GM18511 (cell line): ENCODE measurements at regions not wholly inside any gene's neighbourhood (a gene's known extent, or its start where the extent isn't known, plus 50 kb on each side); places are given as distances from the start of the nearest gene placed in this dataset.

Source experiments
- ATAC-seq: cut with Tn5 transposase; IDR thresholded peaks from one replicate; pipeline ENCODE4 v1.9.1; 2021; ENCODE audit warnings: mild to moderate bottlenecking, moderate library complexity; ENCODE audit not compliant: unreplicated experiment

DNA sequence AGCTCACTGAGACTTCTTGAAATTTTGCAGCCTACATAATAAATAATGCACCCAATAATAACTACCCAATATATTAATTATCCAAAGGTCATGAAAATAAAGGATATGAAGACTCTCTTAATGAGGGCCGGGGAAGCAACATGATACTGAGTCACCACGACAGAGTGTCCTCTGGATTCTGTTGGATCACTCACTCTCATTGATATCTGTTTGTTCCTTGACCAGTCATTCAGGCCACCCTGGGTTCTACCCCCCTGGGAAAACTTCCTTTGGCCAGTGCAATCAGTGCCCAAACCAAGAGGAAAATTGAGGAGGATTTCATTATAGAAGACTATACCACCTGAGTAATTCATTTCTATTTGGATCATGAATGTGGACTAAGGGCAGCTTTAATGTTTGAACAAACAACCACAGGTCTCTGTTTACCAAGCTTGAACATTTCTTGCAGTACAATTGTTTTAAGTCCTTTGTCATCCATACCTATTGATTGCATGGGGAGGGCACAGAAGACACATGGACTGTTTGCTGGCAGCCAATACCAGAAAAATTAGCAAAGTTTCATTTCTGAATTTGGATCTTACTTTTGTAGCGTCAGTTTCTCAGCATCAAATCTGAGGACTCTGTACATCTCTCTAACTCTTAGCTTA, 137.2 kb upstream of the FGGY start:
- ATAC-seq, result no peak

DNA sequence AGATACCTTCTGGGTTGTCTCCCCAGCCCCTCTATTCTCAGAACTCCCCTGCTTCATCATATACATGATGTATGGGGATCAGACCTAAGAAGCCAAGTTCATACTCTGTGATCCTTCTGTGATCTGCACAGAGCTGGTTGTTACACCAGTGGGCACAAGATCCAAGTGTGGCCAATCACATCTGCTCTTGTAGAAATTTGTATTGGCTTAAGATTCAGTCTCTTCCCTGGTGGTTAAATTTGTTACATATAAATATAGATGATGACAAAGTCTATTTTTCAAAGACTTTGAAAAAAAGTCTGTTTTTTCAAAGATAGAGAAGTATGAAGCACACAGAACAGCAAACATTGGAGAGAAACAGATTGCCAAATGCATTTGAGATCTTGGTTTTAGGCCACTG, 135.8 kb upstream of the FGGY start:
- no peak for ATAC-seq

DNA sequence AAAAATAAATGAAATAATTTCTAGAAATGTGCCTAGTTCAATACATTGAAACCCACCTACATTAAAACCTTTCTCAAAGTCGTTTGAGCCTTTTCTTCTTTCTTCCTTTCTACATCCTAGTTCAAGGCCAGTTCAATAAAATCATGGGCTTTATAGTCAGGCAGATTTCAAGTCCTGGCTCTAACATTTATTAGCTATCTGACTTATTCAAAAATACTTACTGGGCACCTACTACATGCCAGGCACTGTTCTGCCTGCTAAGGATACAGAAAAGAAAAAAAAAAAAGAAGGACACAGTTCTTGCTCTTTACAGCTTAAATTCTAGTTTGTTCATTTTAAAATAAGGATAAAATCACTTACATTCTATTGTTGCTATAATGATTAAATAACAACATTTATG, 134.2 kb upstream of the FGGY start:
- ATAC-seq, result no peak

DNA sequence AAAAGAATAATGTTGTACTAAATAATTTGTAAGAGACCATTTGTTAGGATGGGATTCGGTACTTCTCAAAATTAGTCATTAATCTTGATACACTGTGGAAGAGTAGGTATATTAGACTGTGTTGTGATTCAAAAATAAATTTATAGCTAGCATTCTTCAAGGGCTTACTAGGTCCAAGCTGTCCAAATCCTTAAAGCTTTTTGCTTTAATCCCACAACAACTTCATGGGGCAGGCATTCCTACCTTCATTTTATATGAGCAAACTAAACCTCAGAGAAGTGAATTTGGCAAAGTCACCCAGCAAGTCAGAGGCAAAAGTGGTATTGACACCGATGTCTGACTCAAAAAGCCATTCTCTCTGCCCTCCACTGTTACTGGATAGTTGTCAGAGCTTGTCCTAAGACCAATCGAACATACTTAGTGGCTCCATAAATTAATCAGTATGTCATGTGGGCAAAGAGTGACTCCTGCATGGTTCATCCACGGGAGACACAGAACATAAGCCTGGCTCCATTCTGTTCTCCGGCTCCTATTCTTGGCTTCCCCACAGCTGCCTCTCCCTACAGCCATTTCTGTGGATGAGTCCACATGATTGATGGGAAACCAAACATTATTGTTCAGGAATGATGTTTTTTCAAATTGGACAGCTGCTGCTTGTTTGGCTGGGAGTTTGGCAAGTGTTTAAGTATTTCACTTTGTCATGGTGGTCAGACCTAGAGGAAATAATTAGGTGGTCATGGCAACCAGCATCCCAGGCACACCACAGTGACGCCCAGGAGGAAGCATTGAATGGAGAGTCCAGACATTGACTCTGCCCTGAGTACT, 133.4 kb upstream of the FGGY start:
- ATAC-seq, result no peak

DNA sequence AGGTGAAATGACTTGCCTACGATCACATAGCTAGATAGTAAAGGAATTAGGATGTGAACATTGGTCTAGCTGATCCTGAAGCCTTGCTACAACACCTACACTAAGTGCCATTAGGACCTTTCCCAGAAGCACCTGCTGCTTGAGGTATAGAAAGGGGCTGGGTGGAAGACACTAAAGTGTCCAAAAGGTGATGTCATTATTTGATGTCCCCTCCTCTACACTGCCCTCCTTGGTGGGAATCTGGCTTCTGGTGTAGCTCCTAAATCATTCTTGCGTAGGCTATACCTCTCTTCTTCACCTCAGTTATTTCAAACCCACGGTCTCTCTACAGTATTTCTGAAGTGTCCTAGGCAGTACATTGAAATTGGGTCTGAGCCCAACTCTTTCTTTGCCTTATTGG, 132.5 kb upstream of the FGGY start:
- ATAC-seq, result no peak

DNA sequence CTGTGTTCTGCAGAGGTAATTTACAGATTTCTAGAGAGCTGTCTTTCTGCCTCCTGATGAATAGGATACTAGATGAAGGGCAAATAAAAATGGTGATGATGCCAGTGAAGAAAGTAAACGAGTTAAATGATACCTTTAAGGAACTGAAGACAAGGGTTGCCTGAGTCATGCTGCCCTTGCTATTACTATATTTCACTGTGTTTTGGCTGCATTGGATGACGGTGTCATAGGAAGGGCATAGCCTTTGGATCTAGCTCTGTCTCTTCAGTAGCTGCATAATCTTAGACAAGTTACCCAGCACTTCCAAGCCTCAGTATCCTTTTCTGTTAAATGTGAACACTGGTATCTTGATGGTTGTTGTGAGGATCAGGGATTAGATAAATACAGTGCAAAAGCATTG, 131.5 kb upstream of the FGGY start:
- ATAC-seq, result no peak

DNA sequence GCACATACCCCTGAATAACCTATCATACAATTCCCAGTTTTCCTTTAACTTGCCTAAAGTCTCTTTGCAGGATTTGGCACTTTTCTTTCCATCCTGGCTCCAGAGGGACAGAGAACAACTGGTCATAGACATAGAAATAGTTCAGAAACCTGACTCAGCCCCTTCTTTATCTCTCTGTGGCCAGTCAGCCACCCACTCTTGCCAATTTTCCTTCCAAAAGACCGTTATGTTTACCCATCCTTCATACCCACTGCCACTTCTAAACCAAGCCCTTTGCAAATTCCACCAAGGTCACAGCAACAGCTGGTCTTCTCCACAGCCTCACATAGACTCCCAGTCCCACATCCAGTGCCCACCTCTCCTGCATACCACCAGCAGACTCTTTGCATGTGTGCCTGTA, 127.2 kb upstream of the FGGY start:
- ATAC-seq, result no peak

DNA sequence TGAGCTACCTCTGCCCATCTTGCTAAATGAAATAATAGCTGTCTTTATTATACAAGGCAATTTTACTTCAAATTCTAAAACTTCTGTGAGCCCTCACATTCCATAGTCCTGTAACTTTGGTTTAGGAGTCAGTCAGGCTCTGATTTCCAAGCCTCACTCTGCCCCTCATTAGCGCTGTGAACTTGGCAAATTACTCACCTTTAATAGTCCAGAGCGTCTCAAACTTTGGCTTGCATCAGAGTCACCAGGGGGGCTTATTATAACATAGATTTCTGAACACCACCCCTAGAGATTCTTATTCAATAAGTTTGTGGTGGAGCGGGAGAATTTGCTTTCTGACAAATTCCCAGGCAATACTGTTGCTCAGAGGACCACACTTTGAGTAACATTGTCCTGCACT, 126.2 kb upstream of the FGGY start:
- ATAC-seq, result no peak

DNA sequence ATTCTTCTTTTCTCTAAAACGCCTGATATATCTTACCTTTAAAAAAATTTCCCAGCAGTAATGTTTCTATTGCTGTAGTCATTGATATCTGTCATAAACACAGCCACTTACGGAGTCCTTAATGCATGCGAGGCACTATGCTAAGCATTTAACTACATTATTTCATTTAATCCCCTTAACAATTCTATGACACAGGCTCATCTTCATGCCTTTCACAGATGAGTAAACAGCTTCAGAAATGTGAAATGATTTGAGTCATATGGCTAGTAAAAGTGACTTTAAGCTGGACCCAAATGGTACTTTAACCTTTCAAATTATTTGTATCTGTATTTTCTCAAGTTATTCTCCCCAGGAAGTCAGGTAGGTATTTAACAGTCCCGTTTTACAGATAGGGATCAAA, 125.1 kb upstream of the FGGY start:
- ATAC-seq, result no peak

DNA sequence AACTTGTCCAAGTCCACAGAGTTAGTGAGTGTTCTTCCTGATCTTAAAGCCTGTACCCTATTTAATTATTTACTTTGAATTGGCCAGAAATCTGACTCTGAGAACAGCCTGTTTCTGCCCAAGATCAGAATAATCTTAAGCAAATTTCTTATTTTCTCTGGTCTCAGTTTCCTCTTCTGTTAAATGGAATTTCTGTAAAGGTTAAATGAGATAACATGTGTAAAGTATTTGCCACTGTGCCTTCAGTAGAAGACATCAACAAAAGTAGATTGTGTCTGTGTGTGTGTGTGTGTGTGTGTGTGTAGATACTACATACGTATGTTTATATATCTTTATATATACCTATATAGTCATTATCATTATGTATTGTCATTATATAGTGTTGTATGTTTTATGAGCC, 124.2 kb upstream of the FGGY start:
- no peak for ATAC-seq

DNA sequence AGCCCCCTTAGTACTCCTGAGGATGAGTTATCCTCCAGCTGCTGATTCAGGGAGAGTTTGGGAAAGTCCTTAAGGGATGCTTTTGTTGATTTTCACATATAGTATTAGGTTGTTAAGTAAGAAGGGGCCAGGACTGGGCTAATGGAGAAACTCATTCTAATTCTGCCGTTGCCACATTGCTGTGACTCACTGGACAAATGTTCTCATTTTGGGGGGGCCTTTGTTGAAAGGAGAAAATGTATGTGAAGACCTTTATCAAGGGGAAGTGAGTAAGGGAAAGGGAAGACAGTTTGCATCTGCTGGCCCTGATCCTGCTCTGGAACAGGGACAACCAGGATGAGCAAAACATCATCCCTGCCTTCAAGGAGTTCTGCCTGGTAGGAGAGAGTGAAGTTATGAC, 123.2 kb upstream of the FGGY start:
- ATAC-seq, result no peak

DNA sequence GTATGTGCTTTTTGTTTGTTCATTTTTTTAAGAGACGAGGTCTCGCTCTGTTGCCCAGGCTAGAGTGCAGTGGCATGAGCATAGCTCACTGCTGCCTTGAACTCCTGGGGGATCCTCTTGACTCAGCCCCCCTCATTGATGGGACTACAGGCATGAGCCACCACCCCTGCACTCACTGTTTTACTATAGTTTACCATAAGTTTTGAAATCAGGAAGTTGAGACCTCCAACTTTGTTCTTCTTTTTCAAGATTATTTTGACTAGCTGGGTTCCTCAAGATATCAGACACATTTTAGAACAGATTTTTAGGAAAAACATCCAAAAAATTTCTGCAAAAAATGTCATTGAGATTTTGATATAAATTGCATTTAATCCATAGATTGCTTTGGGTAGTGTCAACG, 120.4 kb upstream of the FGGY start:
- no peak for ATAC-seq

DNA sequence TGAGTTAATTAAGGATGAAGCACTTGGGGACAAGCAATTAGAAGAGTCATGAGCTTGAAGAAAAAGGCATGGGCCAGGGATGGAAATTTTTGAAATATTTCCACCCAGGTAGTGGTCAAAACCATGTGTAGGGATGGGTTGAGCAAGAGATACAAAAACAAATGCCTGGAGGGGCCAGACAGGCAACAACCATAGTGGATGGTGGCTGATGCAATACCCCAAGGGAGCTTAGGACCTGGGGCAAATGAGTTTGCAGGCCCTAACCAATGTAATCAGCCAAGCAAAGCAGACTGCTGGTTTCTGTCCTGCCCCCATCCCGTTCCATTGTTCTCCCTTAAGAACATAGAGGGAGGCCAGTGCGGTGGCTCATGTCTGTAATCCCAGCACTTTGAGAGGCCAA, 119.1 kb upstream of the FGGY start:
- ATAC-seq, result no peak

DNA sequence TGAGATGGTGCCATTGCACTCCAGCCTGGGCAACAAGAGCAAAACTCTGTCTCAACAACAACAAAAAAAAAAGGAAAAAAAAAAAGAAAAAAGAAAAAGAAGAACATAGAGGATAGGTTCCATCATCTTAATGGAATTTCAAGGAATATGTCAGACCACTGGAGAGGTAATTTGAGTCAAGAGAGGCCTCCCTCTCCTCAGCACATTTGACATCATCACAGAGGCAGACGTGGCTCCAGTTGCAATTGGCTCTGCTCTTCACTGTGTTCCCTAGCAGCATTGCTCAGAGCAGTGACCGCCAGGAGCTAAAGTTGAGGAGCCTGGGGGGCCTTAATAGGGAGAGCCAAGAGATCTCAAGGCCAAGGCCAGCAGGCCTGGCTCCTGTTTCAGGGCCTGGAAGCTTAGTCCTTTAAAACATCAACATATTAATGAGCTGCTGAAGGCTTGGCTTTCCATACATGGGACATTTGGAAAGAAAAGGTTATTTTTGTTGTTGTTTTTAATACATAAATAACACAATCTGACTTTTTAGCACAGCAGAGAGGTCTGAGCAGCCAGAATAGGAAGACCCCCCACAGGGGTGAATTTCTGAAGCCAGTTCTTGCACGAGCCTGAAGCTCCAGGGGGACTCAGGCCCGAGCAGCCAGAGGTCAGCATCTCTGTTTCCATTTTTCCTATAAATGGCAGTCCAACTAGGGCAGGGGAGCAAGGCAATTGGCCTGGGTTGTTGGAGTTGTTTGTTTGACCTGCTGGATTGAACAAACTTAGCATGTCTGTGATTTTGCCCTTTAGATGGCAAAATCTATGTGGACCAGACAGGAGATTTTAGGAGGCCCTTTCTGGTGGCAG, 118.3 kb upstream of the FGGY start:
- ATAC-seq, result no peak

DNA sequence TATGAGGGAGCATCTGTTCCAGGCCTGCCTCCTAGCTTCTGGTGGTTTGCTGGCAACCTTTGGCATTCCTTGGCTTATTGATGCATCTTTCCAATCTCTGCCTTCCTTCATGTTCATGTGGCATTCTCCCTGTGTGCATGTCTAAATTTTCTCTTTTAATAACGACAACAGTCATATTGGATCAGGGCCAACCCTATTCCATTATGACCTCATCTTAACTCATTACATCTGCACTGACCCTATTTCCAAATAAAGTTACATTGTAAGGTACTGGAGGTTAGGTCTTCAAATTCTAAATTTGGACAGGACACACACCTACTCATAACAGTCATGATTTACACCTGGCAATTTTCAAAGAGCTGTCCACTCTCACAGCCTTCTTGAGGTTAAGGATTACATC, 117.2 kb upstream of the FGGY start:
- ATAC-seq, result no peak

DNA sequence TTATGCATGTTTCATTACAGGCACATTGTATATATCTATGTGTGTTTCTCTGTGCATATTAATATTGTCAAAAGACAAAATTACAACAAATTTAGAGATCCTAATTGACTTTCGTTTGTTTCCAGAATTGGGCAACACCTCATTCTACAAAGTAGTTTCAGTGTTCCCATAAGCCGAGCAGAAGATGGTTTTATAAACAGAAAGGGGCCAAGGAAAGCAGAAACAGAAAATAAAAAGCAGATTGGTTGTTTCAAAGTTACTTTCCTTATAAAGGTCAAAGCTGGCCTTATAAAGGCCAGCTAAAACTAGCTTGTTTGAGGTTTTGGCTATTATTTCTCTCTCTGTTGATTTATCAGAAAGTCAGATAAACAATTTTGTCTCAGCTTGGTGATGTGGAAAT, 116.2 kb upstream of the FGGY start:
- ATAC-seq, result no peak

DNA sequence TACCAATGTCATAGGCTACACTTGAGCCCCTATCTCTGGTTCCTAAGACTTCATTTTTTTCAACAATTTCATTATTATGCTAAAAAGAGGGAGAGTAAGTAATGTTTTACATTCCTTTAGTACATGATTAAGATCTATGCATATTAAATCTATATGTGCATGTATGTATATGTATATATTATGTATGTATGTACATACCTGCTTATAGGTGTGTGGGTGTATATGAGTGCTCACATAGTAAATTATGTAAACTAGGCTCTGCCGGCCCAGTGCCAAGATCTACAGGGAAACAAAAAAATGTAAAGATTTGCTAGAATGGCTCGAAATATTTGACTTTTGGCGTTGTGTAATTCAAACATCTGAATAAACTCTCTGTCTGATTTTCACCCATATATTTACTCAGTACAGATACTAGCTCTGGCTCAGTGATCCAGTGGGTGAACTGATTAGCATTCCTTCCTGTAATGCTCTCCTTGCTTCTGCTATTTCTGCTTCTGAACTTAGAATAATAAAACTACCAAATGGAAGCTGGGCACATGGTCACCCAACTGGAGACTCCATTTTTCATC, 113.1 kb upstream of the FGGY start:
- ATAC-seq, result no peak

DNA sequence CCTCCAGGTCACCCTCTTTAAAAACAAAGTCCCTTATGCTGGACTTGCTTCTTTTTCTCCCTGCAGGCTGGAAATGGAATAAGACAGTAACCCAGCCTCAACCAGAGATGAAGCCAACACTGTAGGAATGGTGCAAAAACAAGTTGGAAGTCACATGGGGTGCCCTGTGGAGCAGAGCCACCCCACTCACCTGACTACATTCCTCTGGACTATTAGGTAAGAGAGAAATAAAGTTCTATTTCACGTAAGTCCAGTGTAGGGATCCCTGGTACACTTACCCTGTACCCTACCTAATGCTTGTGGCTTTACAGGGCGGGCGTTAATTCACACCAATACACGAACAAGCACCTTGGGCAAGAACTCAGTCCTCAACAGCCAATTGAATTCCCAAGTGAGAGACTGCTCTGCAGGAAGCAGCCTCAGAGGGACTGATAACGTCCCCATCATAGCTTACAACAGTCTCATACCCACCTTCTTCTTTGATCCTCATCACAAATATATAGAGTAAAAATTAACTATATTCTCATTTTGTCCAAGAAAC, 112.5 kb upstream of the FGGY start:
- ATAC-seq, result no peak

DNA sequence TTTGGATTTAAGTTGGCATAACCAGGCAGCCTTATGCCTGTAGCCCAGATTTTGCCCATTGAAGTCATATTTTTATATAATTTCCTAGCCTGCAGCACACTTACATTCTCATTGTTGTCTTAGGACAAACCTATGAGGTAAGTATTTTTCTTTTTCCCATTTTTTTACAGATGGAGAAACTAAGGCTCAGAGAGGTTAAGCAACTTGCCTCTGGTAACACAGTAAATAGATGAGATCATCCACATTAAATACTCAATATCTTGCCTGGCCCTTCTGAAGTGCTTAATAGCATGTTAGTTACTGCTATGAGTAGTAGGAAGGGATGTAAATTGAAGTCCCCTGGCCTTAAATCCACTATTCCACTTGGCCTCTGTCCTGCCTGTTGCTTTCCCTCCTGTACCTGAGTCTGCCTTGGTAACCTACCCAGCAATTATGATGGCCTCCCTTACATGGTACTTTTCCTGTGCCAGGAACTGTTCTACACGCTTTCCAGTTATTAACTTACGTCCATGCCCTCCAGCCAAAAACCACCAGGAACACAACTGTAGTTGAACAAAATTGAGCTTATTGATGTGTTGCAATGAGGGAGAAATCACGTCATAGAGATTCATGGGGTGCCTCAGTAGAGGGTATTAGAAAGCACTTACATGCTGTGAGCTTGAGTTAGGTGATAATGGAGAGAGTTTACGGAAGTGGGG, 111.6 kb upstream of the FGGY start:
- ATAC-seq, result no peak

DNA sequence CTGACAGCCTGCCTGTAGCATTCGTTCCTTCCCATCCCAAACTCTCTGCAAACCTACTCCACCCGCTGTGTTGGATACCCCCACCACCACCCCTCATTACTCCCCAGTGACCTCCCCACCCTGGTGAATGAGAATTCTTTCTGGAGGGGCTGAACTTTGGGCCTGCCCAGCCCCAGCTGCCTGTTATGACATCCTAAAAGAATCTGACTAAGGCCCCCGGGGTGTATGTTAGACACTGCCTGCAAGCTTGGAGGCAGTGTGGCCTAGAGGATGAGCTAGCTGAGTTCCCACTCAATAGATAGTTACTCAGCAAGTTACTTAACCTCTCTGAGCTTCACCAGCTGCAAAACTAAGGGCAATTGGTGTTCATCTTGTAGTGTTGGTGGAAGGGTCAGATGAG, 110.2 kb upstream of the FGGY start:
- no peak for ATAC-seq
